ENCODE measurements at regions not wholly inside any gene's neighbourhood (a gene's known extent, or its start where the extent isn't known, plus 50 kb on each side); places are given as distances from the start of the nearest gene placed in this dataset.

DNA sequence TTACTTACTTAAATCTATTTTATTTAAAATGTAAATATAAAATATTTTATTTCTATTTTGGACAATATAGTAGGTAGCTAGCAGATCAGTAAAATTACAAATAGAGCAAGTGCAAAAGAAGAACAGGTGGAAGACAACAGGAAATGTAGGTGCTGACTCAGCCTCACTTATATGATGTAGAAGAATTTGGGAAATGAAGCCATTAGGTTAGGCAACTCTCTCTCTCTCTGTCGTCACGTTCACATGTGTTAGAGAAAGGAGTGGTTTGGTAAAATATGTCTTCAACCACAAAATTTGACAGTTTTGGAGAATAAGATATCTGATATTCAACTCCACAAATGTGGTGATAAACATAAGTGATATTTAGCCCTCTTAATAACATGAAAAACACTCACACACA lies 532.5 kb upstream of the KCNMB2 start:
- TF ChIP-seq CTCF (conservative IDR thresholded peaks at IDR 0.05; ENCODE audit: low read depth, low read length): no peak
- no peak for TF ChIP-seq EZH2 (IDR thresholded peaks at IDR 0.05; ENCODE audit: borderline replicate concordance, low read depth, low read length, poor library complexity, severe bottlenecking)

Measured in A673 (cell line).